Activated CD4-positive, alpha-beta T cell treated with anti-CD3 and anti-CD28 coated beads for 48 hours (primary cell): ENCODE measurements at regions not wholly inside any gene's neighbourhood (a gene's known extent, or its start where the extent isn't known, plus 50 kb on each side); places are given as distances from the start of the nearest gene placed in this dataset.
"Not testable (repeated sequence)": the region's sequence is repeated elsewhere in the genome, so short reads cannot be mapped to it uniquely, and the experiment has no call there.

ENCODE experiments used
- DNase-seq: peaks from one replicate; pipeline ENCODE4 v3.0.0-alpha.2; 2020

GRCh38 chr10:26355241-26355640 is 82.9 kb upstream of the APBB1IP start:
- DNase-seq = no peak

DNA sequence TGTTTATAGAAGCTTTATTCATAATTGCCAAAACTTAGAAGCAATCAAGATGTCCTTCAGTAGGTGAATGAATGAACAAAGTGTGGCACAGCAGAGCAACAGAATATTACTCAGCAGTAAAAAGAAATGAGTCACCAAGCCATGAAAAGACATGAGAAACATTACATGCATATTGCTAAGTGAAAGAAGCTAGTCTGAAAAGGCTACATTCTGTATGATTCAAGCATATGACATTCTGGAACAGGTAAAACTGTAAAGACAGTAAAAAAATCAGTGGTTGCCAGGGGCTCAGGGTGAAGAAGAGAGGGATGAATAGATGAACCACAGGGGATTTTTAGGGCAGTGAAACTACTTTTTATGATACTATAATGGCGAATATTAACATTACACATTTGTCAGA is 80.9 kb upstream of the APBB1IP start:
- no peak for DNase-seq

DNA sequence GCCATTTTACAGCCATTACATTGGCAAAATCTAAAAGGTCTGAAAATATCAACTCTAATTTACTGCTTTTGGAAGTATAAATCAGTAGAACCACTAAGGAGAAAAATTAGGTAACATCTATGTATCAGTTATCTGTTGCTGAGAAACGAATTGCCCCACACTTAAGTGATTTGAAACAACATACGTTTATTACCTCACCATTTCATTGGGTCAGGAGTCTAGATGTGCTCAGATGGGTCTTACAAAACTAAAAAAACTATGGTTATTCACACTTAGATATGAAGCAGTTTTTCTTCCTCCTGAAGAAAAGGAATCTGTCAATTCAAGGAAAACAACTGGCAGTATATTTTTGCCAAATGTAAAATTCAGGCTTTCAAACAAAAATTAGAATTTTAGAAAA is 80.1 kb upstream of the APBB1IP start:
- no peak for DNase-seq

GRCh38 chr10:26359670-26360069 is 78.5 kb upstream of the APBB1IP start:
- DNase-seq = no peak

DNA sequence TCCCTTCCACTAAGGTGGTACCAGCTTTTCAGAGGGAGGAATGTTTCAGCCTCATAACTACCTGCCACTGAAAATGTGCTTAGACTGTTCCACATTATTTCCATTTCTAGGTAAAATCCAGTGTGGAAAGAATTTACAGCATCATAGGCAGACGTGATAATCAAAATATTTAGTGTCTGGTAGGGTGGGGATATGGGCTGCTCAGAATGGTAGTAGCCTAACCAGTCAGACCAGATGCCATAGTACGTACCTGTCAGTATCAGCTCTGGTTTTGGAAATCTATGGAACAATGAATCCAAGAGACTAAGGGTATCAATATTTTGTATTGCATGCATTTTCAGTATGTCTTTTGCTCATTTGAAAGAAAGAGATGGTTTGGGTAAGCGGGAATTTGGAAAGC is 76.8 kb upstream of the APBB1IP start:
- DNase-seq = no peak

DNA sequence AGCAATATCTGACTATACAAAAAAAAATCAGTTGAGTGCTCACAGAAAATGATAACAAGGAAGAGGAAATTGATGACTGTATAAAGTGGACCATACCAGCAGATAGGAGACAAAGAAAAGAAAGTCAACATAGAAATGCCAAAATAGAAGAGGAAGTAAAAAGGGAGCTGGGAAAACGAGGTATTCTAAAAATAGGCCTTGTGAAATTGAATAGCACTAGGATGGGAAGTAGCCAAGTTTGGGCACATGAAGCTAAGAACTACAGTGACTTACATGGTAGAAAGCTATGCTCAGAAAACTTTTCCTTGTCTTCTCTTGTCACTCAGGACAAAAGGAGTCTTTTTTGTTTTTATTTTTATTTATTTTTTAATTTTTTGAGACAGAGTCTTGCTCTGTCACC is 76.2 kb upstream of the APBB1IP start:
- no peak for DNase-seq

DNA sequence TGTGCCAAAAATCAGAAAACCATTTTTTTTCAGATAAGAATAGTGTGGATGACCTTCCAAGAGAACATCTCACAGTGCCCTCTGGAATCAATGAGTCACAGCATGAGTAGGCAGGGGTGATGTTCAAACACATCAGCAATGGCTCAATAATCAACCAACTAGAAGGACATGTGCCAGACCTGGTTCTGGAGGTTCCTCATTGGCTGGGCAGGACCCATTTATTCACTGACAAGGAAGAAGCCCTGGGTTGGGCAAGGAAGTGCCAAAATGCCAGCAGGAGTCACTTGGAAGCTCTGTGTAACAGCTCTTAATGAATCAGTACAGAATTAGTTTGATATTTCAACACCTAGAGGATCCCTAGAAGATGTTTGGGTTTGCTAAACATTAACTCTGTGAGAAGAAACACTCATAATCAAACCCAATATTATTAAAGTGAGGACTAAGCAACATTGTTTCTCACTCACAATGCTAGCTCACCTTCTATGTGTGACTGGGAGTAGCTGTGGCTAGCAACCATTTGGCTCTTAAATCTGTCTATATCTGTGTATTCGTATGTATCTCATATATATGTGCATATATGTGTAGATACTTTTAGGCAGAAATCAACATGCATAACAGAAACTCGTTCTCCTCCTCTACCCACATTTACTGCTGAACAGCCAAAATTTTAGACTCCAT is 72.3 kb upstream of the APBB1IP start:
- DNase-seq = peak; percentile 11

DNA sequence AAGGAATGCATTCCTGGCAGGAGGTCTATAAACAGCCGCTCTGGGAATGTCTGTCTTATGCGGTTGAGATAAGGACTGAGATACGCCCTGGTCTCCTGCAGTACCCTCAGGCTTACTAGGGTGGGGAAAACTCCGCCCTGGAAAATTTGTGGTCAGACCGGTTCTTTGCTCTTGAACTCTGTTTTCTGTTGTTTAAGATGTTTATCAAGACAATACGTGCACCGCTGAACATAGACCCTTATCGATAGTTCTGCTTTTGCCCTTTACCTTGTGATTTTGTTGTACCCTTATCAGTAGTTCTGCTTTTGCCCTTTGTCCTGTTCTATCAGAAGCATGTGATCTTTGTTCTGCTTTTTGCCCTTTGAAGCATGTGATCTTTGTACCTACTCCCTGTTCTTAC is 71.1 kb upstream of the APBB1IP start:
- DNase-seq = not testable (repeated sequence)

- DNase-seq = peak; percentile 55
Observed at GRCh38 chr10:26367771-26368170, 70.4 kb upstream of the APBB1IP start.

- no peak for DNase-seq
Observed at GRCh38 chr10:26368463-26368862, 69.7 kb upstream of the APBB1IP start.

- DNase-seq = no peak
Observed at GRCh38 chr10:26372513-26373354, 65.4 kb upstream of the APBB1IP start.

DNA sequence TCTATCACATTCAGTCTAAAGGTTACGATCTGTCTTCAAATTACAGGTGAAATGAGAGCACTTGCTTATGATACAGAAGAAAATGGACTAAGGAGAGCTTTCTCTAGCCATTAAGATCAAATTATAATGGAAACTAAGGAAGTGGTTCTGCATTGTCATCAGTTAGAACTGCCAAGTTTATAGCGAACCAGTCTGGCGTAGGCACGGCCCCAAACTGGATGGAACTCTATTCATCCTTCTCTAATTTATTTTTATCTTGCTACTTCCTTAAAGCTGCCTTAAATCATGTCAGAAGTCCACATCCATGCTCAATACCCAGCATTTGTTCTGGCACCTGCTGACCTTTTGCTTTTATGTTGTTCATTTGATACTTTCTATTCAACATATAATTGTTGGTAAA is 63.7 kb upstream of the APBB1IP start:
- no peak for DNase-seq

GRCh38 chr10:26377224-26377810 is 60.8 kb upstream of the APBB1IP start:
- DNase-seq = not testable (repeated sequence)

DNA sequence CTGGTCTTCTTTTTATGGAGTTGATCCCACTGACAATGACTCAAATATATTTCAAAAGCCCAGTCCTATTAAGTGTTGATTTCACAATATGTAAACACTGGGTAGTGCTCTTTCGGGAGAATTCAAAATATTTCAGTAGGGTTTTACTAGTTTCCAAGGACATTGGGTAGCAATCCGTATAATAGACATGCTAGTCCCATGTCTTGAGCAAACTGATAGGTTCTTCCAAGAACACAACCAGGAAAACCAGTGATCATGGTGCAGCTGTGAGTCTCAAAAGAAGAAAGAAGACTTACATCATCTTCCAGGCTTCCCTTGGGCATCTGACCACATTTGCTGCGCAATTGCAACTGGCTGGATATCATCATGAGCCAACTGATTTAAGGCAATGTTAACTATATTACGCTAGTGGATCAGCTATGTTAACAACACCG is 59.3 kb upstream of the APBB1IP start:
- DNase-seq = no peak

GRCh38 chr10:26380815-26381214 is 57.3 kb upstream of the APBB1IP start:
- DNase-seq = no peak

GRCh38 chr10:26381986-26382385 is 56.2 kb upstream of the APBB1IP start:
- no peak for DNase-seq

- DNase-seq = no peak
Observed at GRCh38 chr10:26384600-26384999, 53.5 kb upstream of the APBB1IP start.

DNA sequence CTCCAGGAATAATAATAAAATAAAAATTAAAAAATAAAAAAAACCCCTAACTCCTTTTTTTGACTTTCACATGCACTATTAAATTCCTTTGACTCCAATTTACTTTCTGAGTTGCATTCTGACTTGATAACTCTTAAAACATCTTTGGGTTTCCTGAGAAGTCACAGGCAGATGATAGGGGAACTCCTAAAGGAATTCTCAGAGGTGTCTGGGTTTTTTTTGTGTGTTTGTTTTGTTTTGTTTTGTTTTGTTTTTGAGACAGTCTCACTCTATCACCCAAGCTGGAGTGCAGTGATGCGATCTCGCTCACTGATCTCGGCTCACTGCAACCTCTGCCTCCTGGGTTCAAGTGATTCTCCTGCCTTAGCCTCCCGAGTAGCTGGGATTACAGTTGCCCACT is 52.7 kb upstream of the APBB1IP start:
- DNase-seq = no peak

- no peak for DNase-seq
Observed at GRCh38 chr10:26386781-26387180, 51.4 kb upstream of the APBB1IP start.
